Neuronal stem cell (in vitro differentiated cells): ENCODE measurements at regions not wholly inside any gene's neighbourhood (a gene's known extent, or its start where the extent isn't known, plus 50 kb on each side); places are given as distances from the start of the nearest gene placed in this dataset.
A peak's percentile ranks its signal among the peaks of the same experiment; 100 is the strongest.

ENCODE experiments used
- DNase-seq: peaks from one replicate; pipeline ENCODE4 v3.0.0-alpha.2; 2013; ENCODE audit warnings: low spot score
- H2AFZ ChIP-seq: one replicate; pipeline ENCODE4 v1.6.1; 2013; ENCODE audit warnings: mild to moderate bottlenecking, low read length, inconsistent platforms
- H2AK5ac ChIP-seq: 2 replicates; pipeline ENCODE4 v1.6.1; 2013; ENCODE audit warnings: low read depth, mild to moderate bottlenecking, inconsistent platforms, low read length, moderate library complexity, mixed read lengths
- H2BK120ac ChIP-seq: 2 replicates; pipeline ENCODE4 v1.6.1; 2013; ENCODE audit warnings: low read depth, mild to moderate bottlenecking, inconsistent platforms, low read length, moderate library complexity, mixed read lengths
- H2BK12ac ChIP-seq: one replicate; pipeline ENCODE4 v1.6.1; 2013; ENCODE audit warnings: low read length, inconsistent platforms
- H2BK15ac ChIP-seq: 2 replicates; pipeline ENCODE4 v1.6.1; 2013; ENCODE audit warnings: mild to moderate bottlenecking, low read length, inconsistent platforms, mixed read lengths
- H2BK5ac ChIP-seq: one replicate; pipeline ENCODE4 v1.6.1; 2013; ENCODE audit warnings: inconsistent platforms, mild to moderate bottlenecking, low read length, moderate library complexity
- H3K14ac ChIP-seq: one replicate; pipeline ENCODE4 v1.6.1; 2013; ENCODE audit warnings: low read length, inconsistent platforms
- H3K18ac ChIP-seq: 2 replicates; pipeline ENCODE4 v1.6.1; 2013; ENCODE audit warnings: low read length, inconsistent platforms
- H3K23ac ChIP-seq: 2 replicates; pipeline ENCODE4 v1.6.1; 2013; ENCODE audit warnings: low read depth, mild to moderate bottlenecking, mixed read lengths, low read length, inconsistent platforms; ENCODE audit not compliant: poor library complexity
- H3K27ac ChIP-seq: replicated peaks from 3 replicates; pipeline ENCODE4 v1.5.1; 2013; ENCODE audit warnings: low read length, inconsistent platforms
- H3K27me3 ChIP-seq, 3 experiments: 2 replicates each; pipeline ENCODE4 v1.6.1; 2013; ENCODE audit warnings: low read length in 3 of 3, mild to moderate bottlenecking in 2 of 3, inconsistent platforms in 1 of 3, low read depth in 1 of 3, mixed read lengths in 1 of 3, moderate library complexity in 1 of 3; ENCODE audit not compliant: control insufficient read depth in 3 of 3, insufficient read depth in 3 of 3
- H3K36me3 ChIP-seq, 2 donors: replicated peaks in 1 of 2; 2 replicates each; pipeline ENCODE4 v1.6.1; 2013; ENCODE audit warnings: low read length in 2 of 2; ENCODE audit not compliant: control insufficient read depth in 2 of 2, insufficient read depth in 2 of 2
- H3K4ac ChIP-seq: 2 replicates; pipeline ENCODE4 v1.6.1; 2013; ENCODE audit warnings: inconsistent platforms, mild to moderate bottlenecking, low read length, moderate library complexity
- H3K4me1 ChIP-seq, 2 donors: 1 replicate in 1 of 2; 2 replicates in 1 of 2; pipeline ENCODE4 v1.6.1; 2013; ENCODE audit warnings: low read length in 2 of 2, low read depth in 1 of 2; ENCODE audit not compliant: control insufficient read depth in 2 of 2, insufficient read depth in 1 of 2
- H3K4me2 ChIP-seq: one replicate; pipeline ENCODE4 v1.6.1; 2013; ENCODE audit warnings: mild to moderate bottlenecking, low read length, inconsistent platforms; ENCODE audit not compliant: insufficient read depth, poor library complexity, severe bottlenecking
- H3K4me3 ChIP-seq, 2 donors: 2 replicates each; pipeline ENCODE4 v1.5.1; 2013; ENCODE audit warnings: low read length in 2 of 2, mild to moderate bottlenecking in 2 of 2, inconsistent platforms in 1 of 2, moderate library complexity in 1 of 2
- H3K79me1 ChIP-seq: one replicate; pipeline ENCODE4 v1.6.1; 2013; ENCODE audit warnings: low read depth, mild to moderate bottlenecking, inconsistent platforms, low read length, moderate library complexity
- H3K9ac ChIP-seq: one replicate; pipeline ENCODE4 v1.6.1; 2013; ENCODE audit warnings: mild to moderate bottlenecking, low read depth, low read length, inconsistent platforms; ENCODE audit not compliant: poor library complexity
- H3K9me3 ChIP-seq, 2 donors: replicated peaks in 1 of 2; 2 replicates each; pipeline versions ENCODE3 to v1.6.1; 2013; ENCODE audit warnings: low read length in 2 of 2, mild to moderate bottlenecking in 2 of 2, inconsistent platforms in 1 of 2, low read depth in 1 of 2, mixed read lengths in 1 of 2, moderate library complexity in 1 of 2; ENCODE audit not compliant: control insufficient read depth in 2 of 2, insufficient read depth in 1 of 2
- H4K8ac ChIP-seq: one replicate; pipeline ENCODE4 v1.6.1; 2013; ENCODE audit warnings: low read depth, mild to moderate bottlenecking, inconsistent platforms, low read length, moderate library complexity
- H4K91ac ChIP-seq: one replicate; pipeline ENCODE4 v1.6.1; 2013; ENCODE audit warnings: low read length, low read depth, mild to moderate bottlenecking, inconsistent platforms; ENCODE audit not compliant: poor library complexity
- WGBS, 2 donors: extraction: QIAGEN DNeasy Blood & Tissue Kit; methylation state at CpG; one replicate each; pipeline ENCODE4 v1.1.7; 2013; ENCODE audit warnings: missing lambda C conversion rate in 2 of 2, mixed read lengths in 1 of 2; ENCODE audit not compliant: insufficient read length in 2 of 2, insufficient replicate concordance in 1 of 2; ENCODE audit errors: extremely low coverage in 2 of 2; 5-methylcytosine and 5-hydroxymethylcytosine counted together

DNA sequence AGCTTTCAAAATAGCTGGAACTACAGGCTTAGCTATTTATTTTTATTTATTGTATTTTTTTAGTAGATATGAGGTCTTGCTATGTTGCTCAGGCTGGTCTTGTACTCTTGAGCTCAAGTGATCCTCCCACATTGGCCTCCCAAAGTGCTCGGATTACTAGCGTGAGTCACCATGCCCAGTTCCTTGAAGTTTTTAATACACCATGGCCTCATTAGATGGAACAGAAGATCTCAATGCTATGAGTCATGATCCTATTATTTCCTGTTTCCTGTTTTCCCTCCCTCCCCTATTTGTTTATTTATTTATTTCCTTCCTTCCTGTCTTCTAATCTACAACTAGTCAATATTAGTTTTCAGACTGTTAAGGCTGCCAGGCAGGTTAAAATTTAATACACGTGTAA, 309.0 kb downstream of the CMPK2 start:
- no peak overlapping the region for H3K27ac ChIP-seq
- H3K14ac ChIP-seq = no peak overlapping the region
- H4K91ac ChIP-seq = no peak overlapping the region
- peak overlapping the region; percentile 39 for H2AFZ ChIP-seq
- H3K4me3 ChIP-seq = no peak overlapping the region
- no peaks in the 10 kb centered on the region for H3K79me1 ChIP-seq
- H3K36me3 ChIP-seq = no peaks in the 10 kb centered on the region
- H3K9me3 ChIP-seq = peaks cover 0 to under 1% of the 10 kb centered on the region in 2 donors
- no peak overlapping the region for H2BK5ac ChIP-seq
- H2BK15ac ChIP-seq = no peak overlapping the region
- H3K18ac ChIP-seq = no peak overlapping the region
- H2AK5ac ChIP-seq = no peak overlapping the region
- H3K4me2 ChIP-seq = no peak overlapping the region
- no peak overlapping the region for H4K8ac ChIP-seq
- H3K27me3 ChIP-seq = no peaks in the 10 kb centered on the region
- no peak for DNase-seq
- H2BK12ac ChIP-seq = no peak overlapping the region
- H3K9ac ChIP-seq = no peak overlapping the region
- H3K4me1 ChIP-seq = no peaks in the 10 kb centered on the region
- WGBS, 2 donors = no CpG with 5 or more reads among the region's 3 CpGs
- H3K4ac ChIP-seq = no peak overlapping the region
- no peak overlapping the region for H3K23ac ChIP-seq
- H2BK120ac ChIP-seq = no peak overlapping the region

DNA sequence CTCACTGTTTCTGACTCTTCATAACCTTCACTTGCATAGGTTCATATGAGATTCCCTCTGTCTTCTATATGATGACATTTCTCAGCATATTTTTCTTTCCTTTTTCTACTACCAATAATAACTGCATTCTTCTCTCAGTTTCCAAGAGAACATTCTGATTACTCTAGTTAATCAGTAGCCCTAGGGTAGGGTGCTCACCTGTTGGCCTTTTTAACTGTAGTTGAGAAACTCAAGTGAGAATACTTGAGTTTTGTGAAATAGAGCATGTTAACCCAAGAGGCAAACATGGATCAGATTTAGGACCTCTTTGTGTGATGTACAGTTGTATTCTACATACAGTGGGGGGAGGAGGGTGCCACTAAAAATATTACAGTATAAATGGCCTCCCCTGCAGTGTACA, 308.0 kb downstream of the CMPK2 start:
- no peak overlapping the region for H2BK5ac ChIP-seq
- no peak overlapping the region for H3K4ac ChIP-seq
- no peaks in the 10 kb centered on the region for H3K36me3 ChIP-seq
- no peak overlapping the region for H3K14ac ChIP-seq
- no peaks in the 10 kb centered on the region for H3K79me1 ChIP-seq
- H3K27ac ChIP-seq = no peak overlapping the region
- no peaks in the 10 kb centered on the region for H3K27me3 ChIP-seq
- H3K9ac ChIP-seq = no peak overlapping the region
- H4K8ac ChIP-seq = no peak overlapping the region
- no peaks in the 10 kb centered on the region for H3K4me1 ChIP-seq
- no peak overlapping the region for H3K4me2 ChIP-seq
- no peak overlapping the region for H3K23ac ChIP-seq
- no peak overlapping the region for H2BK15ac ChIP-seq
- H3K18ac ChIP-seq = no peak overlapping the region
- no peak for DNase-seq
- no peak overlapping the region for H2BK120ac ChIP-seq
- no peak overlapping the region for H4K91ac ChIP-seq
- no peak overlapping the region for H2AK5ac ChIP-seq
- no peak overlapping the region for H3K4me3 ChIP-seq
- H2BK12ac ChIP-seq = no peak overlapping the region
- H2AFZ ChIP-seq = no peak overlapping the region
- no peaks in the 10 kb centered on the region for H3K9me3 ChIP-seq

DNA sequence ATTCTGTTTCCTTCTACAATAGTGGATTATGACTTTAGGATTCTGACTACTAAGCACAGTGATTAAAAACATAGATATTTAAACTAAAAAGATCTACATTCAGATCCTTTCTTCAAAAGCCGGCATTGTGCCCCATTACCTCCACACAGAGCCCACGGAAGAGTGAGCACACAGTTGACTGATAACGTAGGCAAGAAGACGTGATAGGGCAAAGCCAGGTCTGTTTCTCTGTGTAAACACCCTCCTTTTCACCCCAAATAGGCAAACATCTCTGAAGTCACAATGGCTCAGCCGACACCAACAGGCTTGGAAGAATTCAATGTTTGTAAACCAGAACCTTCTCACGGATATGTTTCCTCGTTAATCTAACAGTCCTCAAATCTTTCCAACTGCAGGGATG, 302.9 kb downstream of the CMPK2 start:
- Histone ChIP-seq H3K9me3 (no peaks in the 10 kb centered on the region), H3K14ac (no peak overlapping the region), H3K27ac (no peak overlapping the region), H4K91ac (no peak overlapping the region), H4K8ac (no peak overlapping the region), H3K4me3 (no peak overlapping the region), H2BK5ac (no peak overlapping the region), H3K23ac (no peak overlapping the region), H2BK12ac (no peak overlapping the region), H3K4me1 (no peaks in the 10 kb centered on the region), H2BK15ac (no peak overlapping the region), H3K18ac (no peak overlapping the region), H3K27me3 (no peaks in the 10 kb centered on the region), H2AFZ (peak overlapping the region; percentile 12), H3K4me2 (no peak overlapping the region), H3K79me1 (no peaks in the 10 kb centered on the region), H2AK5ac (no peak overlapping the region), H3K4ac (no peak overlapping the region), H3K9ac (no peak overlapping the region), H2BK120ac (no peak overlapping the region), H3K36me3 (no peaks in the 10 kb centered on the region)
- DNase-seq = no peak
- no CpG with 5 or more reads among the region's 7 CpGs for WGBS, 2 donors

DNA sequence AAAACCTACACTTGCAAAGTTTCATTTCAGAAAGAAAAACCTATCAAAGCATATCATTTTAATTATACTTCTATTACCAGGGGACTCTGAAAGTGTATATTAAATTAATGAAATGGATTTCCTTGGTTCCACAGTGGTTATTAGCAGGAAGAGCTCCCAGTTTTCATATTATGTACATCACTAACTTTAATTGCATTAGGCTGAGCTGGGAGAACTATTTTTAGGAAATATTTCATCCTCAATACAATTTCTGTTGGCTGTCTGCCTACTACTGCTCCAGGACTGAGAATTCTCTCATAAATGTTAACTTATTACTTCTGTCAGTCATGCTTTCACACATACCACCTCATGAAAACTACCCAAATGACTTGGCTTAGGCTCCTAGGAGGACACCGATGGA, 301.4 kb downstream of the CMPK2 start:
- H4K8ac ChIP-seq = no peak overlapping the region
- no CpG with 5 or more reads among the region's 1 CpG for WGBS, 2 donors
- no peak overlapping the region for H2AFZ ChIP-seq
- H3K23ac ChIP-seq = no peak overlapping the region
- no peak overlapping the region for H2BK15ac ChIP-seq
- no peak for DNase-seq
- H2BK120ac ChIP-seq = no peak overlapping the region
- no peak overlapping the region for H3K14ac ChIP-seq
- no peak overlapping the region for H3K18ac ChIP-seq
- no peak overlapping the region for H2BK5ac ChIP-seq
- H4K91ac ChIP-seq = no peak overlapping the region
- H3K4me3 ChIP-seq = no peak overlapping the region
- no peak overlapping the region for H3K4ac ChIP-seq
- no peaks in the 10 kb centered on the region for H3K4me1 ChIP-seq
- H2AK5ac ChIP-seq = no peak overlapping the region
- no peak overlapping the region for H3K4me2 ChIP-seq
- H3K79me1 ChIP-seq = no peaks in the 10 kb centered on the region
- H3K27ac ChIP-seq = no peak overlapping the region
- H3K9me3 ChIP-seq = no peaks in the 10 kb centered on the region
- no peak overlapping the region for H2BK12ac ChIP-seq
- H3K9ac ChIP-seq = no peak overlapping the region
- H3K36me3 ChIP-seq = no peaks in the 10 kb centered on the region
- H3K27me3 ChIP-seq = no peaks in the 10 kb centered on the region
